ENCODE measurements at regions not wholly inside any gene's neighbourhood (a gene's known extent, or its start where the extent isn't known, plus 50 kb on each side); places are given as distances from the start of the nearest gene placed in this dataset.

DNA sequence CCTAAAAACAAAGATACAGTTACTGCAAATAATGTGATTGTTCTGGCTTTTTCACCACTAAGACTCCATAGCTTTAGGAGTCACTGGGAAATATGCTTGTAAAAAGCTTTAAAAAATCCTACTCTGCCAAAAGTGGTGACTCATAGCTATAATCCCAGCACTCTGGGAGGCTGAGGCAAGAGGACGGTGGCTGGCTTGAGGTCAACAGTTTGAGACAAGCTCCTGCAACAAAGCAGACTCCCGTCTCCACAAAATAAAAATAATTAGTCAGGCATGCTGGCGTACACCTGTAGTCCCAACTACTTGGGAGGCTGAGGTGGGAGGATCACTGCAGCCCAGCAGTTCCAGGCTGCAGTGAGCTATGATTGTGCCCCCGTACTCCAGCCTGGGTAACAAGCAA lies 406.4 kb downstream of the HTR1A start:
- H3K4me3 ChIP-seq (ENCODE audit: low read length): no peak overlapping the region
- H3K36me3 ChIP-seq (replicated peaks; ENCODE audit: insufficient read depth, low read length): no peaks in the 10 kb centered on the region
- no peaks in the 10 kb centered on the region for H3K9me3 ChIP-seq (replicated peaks; ENCODE audit: insufficient read depth, low read length)
- DNase-seq: no peak
- no peak overlapping the region for H3K4me2 ChIP-seq (ENCODE audit: low read depth, low read length)
- H3K9me2 ChIP-seq (replicated peaks; ENCODE audit: insufficient read depth, low read length): no peaks in the 10 kb centered on the region
- H2AFZ ChIP-seq (ENCODE audit: low read length): no peak overlapping the region
- no peak overlapping the region for H3K27ac ChIP-seq (ENCODE audit: low read length)
- no peaks in the 10 kb centered on the region for H3F3A ChIP-seq (ENCODE audit: insufficient read depth, low read length)
- H3K9ac ChIP-seq (ENCODE audit: low read length): no peak overlapping the region
- H3K4me1 ChIP-seq (ENCODE audit: low read length): no peaks in the 10 kb centered on the region
- no peaks in the 10 kb centered on the region for H4K20me1 ChIP-seq (ENCODE audit: insufficient read depth, low read length)
- H3K27me3 ChIP-seq (replicated peaks; ENCODE audit: insufficient read depth, low read length): no peaks in the 10 kb centered on the region
- no peaks in the 10 kb centered on the region for H3K79me2 ChIP-seq (ENCODE audit: low read length)
- TF ChIP-seq, protein P1, sequence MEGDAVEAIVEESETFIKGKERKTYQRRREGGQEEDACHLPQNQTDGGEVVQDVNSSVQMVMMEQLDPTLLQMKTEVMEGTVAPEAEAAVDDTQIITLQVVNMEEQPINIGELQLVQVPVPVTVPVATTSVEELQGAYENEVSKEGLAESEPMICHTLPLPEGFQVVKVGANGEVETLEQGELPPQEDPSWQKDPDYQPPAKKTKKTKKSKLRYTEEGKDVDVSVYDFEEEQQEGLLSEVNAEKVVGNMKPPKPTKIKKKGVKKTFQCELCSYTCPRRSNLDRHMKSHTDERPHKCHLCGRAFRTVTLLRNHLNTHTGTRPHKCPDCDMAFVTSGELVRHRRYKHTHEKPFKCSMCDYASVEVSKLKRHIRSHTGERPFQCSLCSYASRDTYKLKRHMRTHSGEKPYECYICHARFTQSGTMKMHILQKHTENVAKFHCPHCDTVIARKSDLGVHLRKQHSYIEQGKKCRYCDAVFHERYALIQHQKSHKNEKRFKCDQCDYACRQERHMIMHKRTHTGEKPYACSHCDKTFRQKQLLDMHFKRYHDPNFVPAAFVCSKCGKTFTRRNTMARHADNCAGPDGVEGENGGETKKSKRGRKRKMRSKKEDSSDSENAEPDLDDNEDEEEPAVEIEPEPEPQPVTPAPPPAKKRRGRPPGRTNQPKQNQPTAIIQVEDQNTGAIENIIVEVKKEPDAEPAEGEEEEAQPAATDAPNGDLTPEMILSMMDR (IDR thresholded peaks at IDR 0.05; ENCODE audit: low read length): no peak
- TF ChIP-seq EZH2phosphoT487 (IDR thresholded peaks at IDR 0.05; ENCODE audit: low read length) (no peak), EZH2 (optimal IDR thresholded peaks at IDR 0.05; ENCODE audit: low read depth, low read length) (no peak)

DNA sequence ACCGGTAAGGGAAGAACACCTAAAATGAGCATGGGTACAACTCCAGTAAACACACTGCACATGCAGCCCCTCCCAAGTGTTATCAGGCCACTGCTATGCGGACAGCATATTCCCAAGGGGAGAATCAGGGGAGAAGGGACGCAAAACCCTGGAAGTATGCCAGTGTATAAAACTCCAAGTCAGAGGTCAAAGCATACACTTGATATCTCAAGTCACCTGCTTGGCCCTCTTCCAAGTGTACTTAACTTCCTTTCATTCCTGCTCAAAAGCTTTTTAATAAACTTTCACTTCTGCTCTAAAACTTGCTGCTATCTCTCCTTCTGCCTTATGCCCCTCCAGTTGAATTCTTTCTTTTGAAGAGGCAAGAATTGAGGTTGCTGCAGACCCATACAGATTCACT lies 408.1 kb downstream of the HTR1A start:
- Histone ChIP-seq H3K4me2 (ENCODE audit: low read depth, low read length) (no peak overlapping the region), H3F3A (ENCODE audit: insufficient read depth, low read length) (no peaks in the 10 kb centered on the region), H3K4me1 (ENCODE audit: low read length) (no peaks in the 10 kb centered on the region), H3K9me2 (replicated peaks; ENCODE audit: insufficient read depth, low read length) (no peaks in the 10 kb centered on the region), H3K27ac (ENCODE audit: low read length) (no peak overlapping the region), H3K36me3 (replicated peaks; ENCODE audit: insufficient read depth, low read length) (no peaks in the 10 kb centered on the region), H3K4me3 (ENCODE audit: low read length) (no peak overlapping the region), H3K27me3 (replicated peaks; ENCODE audit: insufficient read depth, low read length) (no peaks in the 10 kb centered on the region), H3K79me2 (ENCODE audit: low read length) (no peaks in the 10 kb centered on the region), H3K9ac (ENCODE audit: low read length) (no peak overlapping the region), H4K20me1 (ENCODE audit: insufficient read depth, low read length) (no peaks in the 10 kb centered on the region), H3K9me3 (replicated peaks; ENCODE audit: insufficient read depth, low read length) (no peaks in the 10 kb centered on the region), H2AFZ (ENCODE audit: low read length) (no peak overlapping the region)
- DNase-seq: no peak
- TF ChIP-seq EZH2phosphoT487 (IDR thresholded peaks at IDR 0.05; ENCODE audit: low read length): no peak
- TF ChIP-seq, protein P1 (IDR thresholded peaks at IDR 0.05; ENCODE audit: low read length): no peak
- no peak for TF ChIP-seq EZH2 (optimal IDR thresholded peaks at IDR 0.05; ENCODE audit: low read depth, low read length)

DNA sequence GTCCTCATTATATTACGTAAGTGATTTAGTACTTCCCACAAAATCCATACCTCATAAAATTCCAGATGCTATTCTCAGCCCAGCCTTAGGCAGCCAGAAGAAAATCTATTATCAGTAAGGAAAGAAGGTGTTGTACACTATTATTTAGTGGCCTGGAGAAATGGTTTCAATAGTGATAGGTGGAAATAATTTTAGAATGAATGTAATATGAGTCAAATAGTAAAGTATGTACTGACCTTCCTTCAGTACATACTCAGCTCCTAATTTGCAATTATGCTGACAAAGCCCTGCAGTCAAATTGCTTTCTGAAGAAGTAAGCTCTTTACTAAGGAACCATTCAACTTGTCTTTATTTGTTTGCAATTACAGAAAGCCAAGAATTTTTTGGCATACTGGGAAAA lies 409.2 kb downstream of the HTR1A start:
- H3K36me3 ChIP-seq (replicated peaks; ENCODE audit: insufficient read depth, low read length): no peaks in the 10 kb centered on the region
- no peak overlapping the region for H3K4me3 ChIP-seq (ENCODE audit: low read length)
- H2AFZ ChIP-seq (ENCODE audit: low read length): no peak overlapping the region
- H3K9me2 ChIP-seq (replicated peaks; ENCODE audit: insufficient read depth, low read length): no peaks in the 10 kb centered on the region
- H3K9ac ChIP-seq (ENCODE audit: low read length): no peak overlapping the region
- no peaks in the 10 kb centered on the region for H3K9me3 ChIP-seq (replicated peaks; ENCODE audit: insufficient read depth, low read length)
- no peaks in the 10 kb centered on the region for H3K27me3 ChIP-seq (replicated peaks; ENCODE audit: insufficient read depth, low read length)
- TF ChIP-seq EZH2phosphoT487 (IDR thresholded peaks at IDR 0.05; ENCODE audit: low read length): no peak
- TF ChIP-seq EZH2 (optimal IDR thresholded peaks at IDR 0.05; ENCODE audit: low read depth, low read length): no peak
- TF ChIP-seq, protein P1 (IDR thresholded peaks at IDR 0.05; ENCODE audit: low read length): no peak
- H3K4me2 ChIP-seq (ENCODE audit: low read depth, low read length): no peak overlapping the region
- H3K4me1 ChIP-seq (ENCODE audit: low read length): no peaks in the 10 kb centered on the region
- H3K79me2 ChIP-seq (ENCODE audit: low read length): no peaks in the 10 kb centered on the region
- H3F3A ChIP-seq (ENCODE audit: insufficient read depth, low read length): no peaks in the 10 kb centered on the region
- H3K27ac ChIP-seq (ENCODE audit: low read length): no peak overlapping the region
- H4K20me1 ChIP-seq (ENCODE audit: insufficient read depth, low read length): no peaks in the 10 kb centered on the region
- DNase-seq: no peak
